Pancreas (tissue), 10 donors: ENCODE measurements at regions not wholly inside any gene's neighbourhood (a gene's known extent, or its start where the extent isn't known, plus 50 kb on each side); places are given as distances from the start of the nearest gene placed in this dataset.

Source experiments
- ATAC-seq, 4 donors: fragments of 200-7000 bp; cut with Tn5 transposase; one replicate each; pipeline versions ENCODE4 v1.8.0 to v1.9.1; 2020; ENCODE audit warnings: mild to moderate bottlenecking in 4 of 4, moderate library complexity in 4 of 4
- DNase-seq, 6 donors: peaks; one replicate each; pipeline ENCODE4 v3.0.0-alpha.2; 2020
- FAIRE-seq: peaks from 2 replicates; lab custom pipeline; 2012; peaks lifted over from hg19 to GRCh38; lab: Jason Lieb, UNC
- H3K27ac ChIP-seq, 4 donors: fragments of 200-600 bp; sonication (generic); 1 replicate in 3 of 4; 2 replicates in 1 of 4; pipeline versions ENCODE4 v1.5.0 to v1.8.0; 2020
- H3K27me3 ChIP-seq, 4 donors: fragments of 200-600 bp; one replicate each; pipeline ENCODE4 v1.8.0; 2021
- H3K36me3 ChIP-seq, 3 donors: fragments of 200-600 bp; sonication (generic) in 1 of 3; one replicate each; pipeline versions ENCODE4 v1.5.0 to v1.8.0; 2020 to 2021
- H3K4me1 ChIP-seq, 3 donors: fragments of 200-600 bp; one replicate each; pipeline ENCODE4 v1.8.0; 2021
- H3K4me3 ChIP-seq, 4 donors: fragments of 200-600 bp; sonication (generic) in 2 of 4; one replicate each; pipeline versions ENCODE4 v1.5.0 to v1.8.0; 2020 to 2021
- H3K9me3 ChIP-seq, 4 donors: fragments of 200-600 bp; one replicate each; pipeline ENCODE4 v1.8.0; 2021
- WGBS, 2 donors: extraction: QIAGEN DNeasy Blood & Tissue Kit; methylation state at CpG; one replicate each; pipeline ENCODE4 v1.1.7; 2013; 5-methylcytosine and 5-hydroxymethylcytosine counted together
- intact Hi-C, 3 donors: fragments of 100-400 bp; cut with DNase I; formaldehyde crosslinking; loops; one replicate each; pipeline versions ENCODE4 v1.11.1 to v1.14.2; 2022
- TF ChIP-seq, protein P1 (sequence below), 4 donors: fragments of 200-600 bp; sonication (generic) in 3 of 4; IDR thresholded peaks; one replicate each; pipeline versions ENCODE4 v1.5.0 to v1.8.0; 2021; ENCODE audit warnings: antibody characterized with exemption in 4 of 4
- donor health status: healthy with polysubstance abuse.
- donor health status: DM: no; HTN: no; CAD: no; lungs with moderate emphysema.
- donor health status: DM: no; HTN: no; CAD: no.
- donor health status: control.
- donor health status: control.
- donor health status: Bipolar disorder and iron deficiency.
- donor health status: DM: yes; HTN: yes; CAD: no.
- donor health status: DM: no; HTN: no; CAD: no.
- donor health status: DM: no; HTN: no; CAD: no.
- donor health status: DM: yes; HTN: yes; CAD: no.

- FAIRE-seq (no peak), ATAC-seq (no peak), DNase-seq (no peak)
- TF ChIP-seq, protein P1, sequence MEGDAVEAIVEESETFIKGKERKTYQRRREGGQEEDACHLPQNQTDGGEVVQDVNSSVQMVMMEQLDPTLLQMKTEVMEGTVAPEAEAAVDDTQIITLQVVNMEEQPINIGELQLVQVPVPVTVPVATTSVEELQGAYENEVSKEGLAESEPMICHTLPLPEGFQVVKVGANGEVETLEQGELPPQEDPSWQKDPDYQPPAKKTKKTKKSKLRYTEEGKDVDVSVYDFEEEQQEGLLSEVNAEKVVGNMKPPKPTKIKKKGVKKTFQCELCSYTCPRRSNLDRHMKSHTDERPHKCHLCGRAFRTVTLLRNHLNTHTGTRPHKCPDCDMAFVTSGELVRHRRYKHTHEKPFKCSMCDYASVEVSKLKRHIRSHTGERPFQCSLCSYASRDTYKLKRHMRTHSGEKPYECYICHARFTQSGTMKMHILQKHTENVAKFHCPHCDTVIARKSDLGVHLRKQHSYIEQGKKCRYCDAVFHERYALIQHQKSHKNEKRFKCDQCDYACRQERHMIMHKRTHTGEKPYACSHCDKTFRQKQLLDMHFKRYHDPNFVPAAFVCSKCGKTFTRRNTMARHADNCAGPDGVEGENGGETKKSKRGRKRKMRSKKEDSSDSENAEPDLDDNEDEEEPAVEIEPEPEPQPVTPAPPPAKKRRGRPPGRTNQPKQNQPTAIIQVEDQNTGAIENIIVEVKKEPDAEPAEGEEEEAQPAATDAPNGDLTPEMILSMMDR (IDR thresholded peaks at IDR 0.05): no peak
- H3K27ac ChIP-seq: no peak overlapping the region
- no peaks in the 10 kb centered on the region for H3K9me3 ChIP-seq
- intact Hi-C loops: no loop called here
- H3K4me3 ChIP-seq: no peak overlapping the region
- H3K27me3 ChIP-seq: no peaks in the 10 kb centered on the region
- H3K36me3 ChIP-seq: no peaks in the 10 kb centered on the region
- H3K4me1 ChIP-seq: no peaks in the 10 kb centered on the region
- 50 to 65% methylated on average over 1 of the region's 1 CpG for WGBS, 2 donors
Observed at GRCh38 chr4:29710519-29710918, 1009.6 kb upstream of the PCDH7 start.

GRCh38 chr4:29711226-29711625, 1008.9 kb upstream of the PCDH7 start:
- TF ChIP-seq, protein P1 (IDR thresholded peaks at IDR 0.05): no peak
- Histone ChIP-seq H3K27ac (no peak overlapping the region), H3K27me3 (no peaks in the 10 kb centered on the region), H3K4me1 (no peaks in the 10 kb centered on the region), H3K4me3 (no peak overlapping the region), H3K36me3 (no peaks in the 10 kb centered on the region), H3K9me3 (no peaks in the 10 kb centered on the region)
- no peak for DNase-seq
- ATAC-seq: no peak
- FAIRE-seq: no peak
- WGBS, 2 donors: 35 to 47% methylated on average over 2 of the region's 2 CpGs
- intact Hi-C loops: no loop called here

DNA sequence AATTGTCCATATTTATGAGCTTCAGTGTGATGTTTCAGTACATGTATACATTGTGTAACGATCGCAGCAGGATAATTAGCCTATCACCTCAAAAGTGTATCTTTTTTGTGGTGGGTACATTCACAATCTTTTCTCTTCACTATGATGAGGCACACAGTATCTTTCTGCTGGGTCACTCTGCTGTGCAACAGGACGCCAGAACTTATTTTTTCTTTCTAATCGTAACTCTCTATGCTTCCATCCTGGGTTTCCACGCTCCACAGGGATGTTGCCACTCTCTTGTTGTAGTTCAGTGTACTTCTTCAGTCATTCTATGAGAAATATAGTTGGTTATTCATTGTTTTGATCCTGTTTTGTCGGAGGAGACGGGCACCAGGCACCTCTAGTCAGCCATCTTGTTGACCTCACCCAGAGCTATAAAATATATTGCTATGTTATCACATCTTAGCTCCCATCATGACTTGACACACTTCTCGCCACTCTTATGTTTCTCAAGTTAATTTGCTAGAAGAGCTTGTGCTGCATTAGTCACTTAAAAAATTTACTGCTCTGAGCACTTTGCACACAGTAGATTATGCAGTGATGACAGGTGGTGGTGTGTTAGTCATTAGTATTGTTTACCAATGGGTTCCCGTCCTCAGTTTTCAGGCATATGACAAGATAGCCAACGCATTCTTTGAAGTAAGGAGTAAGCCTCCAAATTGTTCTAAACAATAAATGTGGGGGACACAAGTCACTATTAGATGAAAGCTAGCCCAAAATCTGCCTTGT, 1002.7 kb upstream of the PCDH7 start:
- 62 to 72% methylated on average over 10 of the region's 10 CpGs for WGBS, 2 donors
- no peak for DNase-seq
- ATAC-seq: no peak
- Histone ChIP-seq H3K4me1 (no peaks in the 10 kb centered on the region), H3K36me3 (no peaks in the 10 kb centered on the region), H3K9me3 (no peaks in the 10 kb centered on the region), H3K4me3 (no peak overlapping the region), H3K27me3 (no peaks in the 10 kb centered on the region), H3K27ac (no peak overlapping the region)
- intact Hi-C loops: no loop called here
- TF ChIP-seq, protein P1 (IDR thresholded peaks at IDR 0.05): no peak
- no peak for FAIRE-seq

DNA sequence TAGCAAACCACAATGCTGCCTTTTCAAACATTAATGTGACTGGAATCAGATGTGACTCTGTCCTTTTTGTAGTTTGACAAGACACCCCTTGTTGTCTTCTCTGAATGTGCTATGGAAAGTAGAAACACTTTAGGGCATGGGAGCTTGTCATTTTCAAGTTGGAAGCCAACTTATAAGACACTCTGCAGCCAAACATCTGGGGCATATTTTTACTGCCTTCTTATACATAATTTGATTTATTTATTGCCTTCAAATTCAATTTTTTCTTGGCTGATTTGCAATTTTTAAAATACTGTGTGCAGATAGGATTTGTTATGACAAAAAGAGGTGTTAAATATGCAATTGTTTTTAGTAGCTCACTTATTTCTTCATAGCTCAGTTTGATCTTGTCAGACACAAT, 1002.0 kb upstream of the PCDH7 start:
- Histone ChIP-seq H3K27me3 (no peaks in the 10 kb centered on the region), H3K4me1 (no peaks in the 10 kb centered on the region), H3K9me3 (no peaks in the 10 kb centered on the region), H3K4me3 (no peak overlapping the region), H3K36me3 (no peaks in the 10 kb centered on the region), H3K27ac (no peak overlapping the region)
- FAIRE-seq: no peak
- no peak for ATAC-seq
- DNase-seq: no peak
- TF ChIP-seq, protein P1 (IDR thresholded peaks at IDR 0.05): no peak
- intact Hi-C loops: no loop called here

GRCh38 chr4:29722253-29722652, 997.9 kb upstream of the PCDH7 start:
- no peak for ATAC-seq
- Histone ChIP-seq H3K27me3 (no peaks in the 10 kb centered on the region), H3K27ac (no peak overlapping the region), H3K4me1 (no peaks in the 10 kb centered on the region), H3K9me3 (no peaks in the 10 kb centered on the region), H3K36me3 (no peaks in the 10 kb centered on the region), H3K4me3 (no peak overlapping the region)
- intact Hi-C loops: no loop called here
- no peak for DNase-seq
- WGBS, 2 donors: 52 to 59% methylated on average over 6 of the region's 6 CpGs
- TF ChIP-seq, protein P1 (IDR thresholded peaks at IDR 0.05): no peak
- no peak for FAIRE-seq
